ENCODE measurements at regions not wholly inside any gene's neighbourhood (a gene's known extent, or its start where the extent isn't known, plus 50 kb on each side); places are given as distances from the start of the nearest gene placed in this dataset.

DNA sequence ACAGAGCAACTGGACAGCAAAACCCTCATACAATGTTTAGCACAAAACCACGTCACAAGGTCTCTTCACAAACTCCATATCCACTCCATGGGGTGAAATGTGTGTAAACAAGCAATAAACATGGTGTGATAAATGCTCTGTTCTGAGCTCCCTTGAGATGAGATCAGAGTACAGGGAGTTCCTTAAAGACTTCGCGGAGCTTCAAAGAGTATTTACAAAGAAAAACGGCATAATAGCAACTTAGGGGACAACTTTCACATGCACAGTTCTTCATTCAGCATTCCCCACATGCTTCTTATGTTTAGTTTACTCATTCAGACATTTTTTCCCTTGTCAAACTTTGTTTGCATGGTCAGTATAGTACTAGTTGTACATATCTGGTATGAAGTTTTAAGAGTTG lies 52.5 kb upstream of the SUCLG2 start:
- no peak for TF ChIP-seq CTCF (IDR thresholded peaks at IDR 0.05 in 8 of 11, conservative IDR thresholded peaks at IDR 0.05 in 3 of 11)
- no peak for TF ChIP-seq POLR2AphosphoS5 (IDR thresholded peaks at IDR 0.05)
